NT2/D1 (cell line): ENCODE measurements at regions not wholly inside any gene's neighbourhood (a gene's known extent, or its start where the extent isn't known, plus 50 kb on each side); places are given as distances from the start of the nearest gene placed in this dataset.

Experiments
- SUZ12 ChIP-seq: IDR thresholded peaks from 2 replicates; pipeline ENCODE4 v1.6.1; 2011; ENCODE audit not compliant: insufficient read length, insufficient read depth; ENCODE audit errors: extremely low read depth
- YY1 ChIP-seq: IDR thresholded peaks from 2 replicates; pipeline ENCODE4 v1.6.1; 2011; ENCODE audit not compliant: insufficient read length, insufficient read depth
- ZNF274 ChIP-seq: IDR thresholded peaks from 2 replicates; pipeline ENCODE4 v1.6.1; 2011; ENCODE audit warnings: mild to moderate bottlenecking, low read depth, low read length

DNA sequence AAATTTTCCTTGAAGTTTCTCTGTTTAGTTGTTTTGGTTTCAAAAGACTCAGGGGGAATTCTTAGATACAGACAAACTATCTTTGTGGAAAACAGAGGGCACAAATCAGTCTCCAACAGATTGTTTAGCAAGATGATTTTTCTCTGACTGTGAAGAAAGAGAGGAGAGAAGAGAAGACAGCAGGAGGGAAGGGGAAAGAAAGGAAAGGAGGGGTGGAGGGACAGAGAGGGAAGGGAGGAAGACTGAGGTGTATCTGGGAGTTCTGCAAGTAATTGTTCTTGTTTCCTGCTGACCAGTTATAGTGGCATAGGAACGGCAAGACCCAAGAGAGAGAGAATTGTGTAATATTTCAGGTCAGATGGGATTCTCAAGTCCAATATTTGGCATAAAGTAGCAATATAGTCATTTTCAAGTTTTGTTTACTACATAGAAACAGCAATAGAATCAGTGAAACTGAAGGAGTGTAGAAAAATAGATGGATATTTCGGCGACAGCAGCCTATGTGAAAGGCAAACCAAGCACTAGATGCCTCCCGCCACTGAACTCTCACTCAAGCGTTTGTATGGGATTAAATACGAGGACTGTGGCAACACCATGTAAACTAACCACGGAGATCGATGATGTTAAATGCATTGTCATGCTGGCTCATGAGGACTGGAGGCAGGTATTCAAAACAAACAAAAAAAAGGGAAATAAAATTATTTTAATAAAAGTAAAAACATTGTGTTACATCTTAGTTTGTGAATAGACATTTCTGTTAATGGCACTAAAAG, 342.5 kb downstream of the SLC16A7 start:
- TF ChIP-seq YY1: no peak
- no peak for TF ChIP-seq ZNF274
- no peak for TF ChIP-seq SUZ12
